ENCODE measurements at regions not wholly inside any gene's neighbourhood (a gene's known extent, or its start where the extent isn't known, plus 50 kb on each side); places are given as distances from the start of the nearest gene placed in this dataset.

GRCh38 chr6:105644073-105644489 lies 241.2 kb upstream of the PREP start:
- no peak for DNase-seq

- DNase-seq, result no peak
Observed at GRCh38 chr6:105642708-105643107, 239.8 kb upstream of the PREP start.

GRCh38 chr6:105641504-105641903 lies 238.6 kb upstream of the PREP start:
- no peak for DNase-seq

- no peak for DNase-seq
Observed at GRCh38 chr6:105639124-105639523, 236.2 kb upstream of the PREP start.

GRCh38 chr6:105633814-105634213 lies 230.9 kb upstream of the PREP start:
- DNase-seq, result no peak

- DNase-seq, result no peak
Observed at GRCh38 chr6:105628156-105628860, 225.4 kb upstream of the PREP start.

GRCh38 chr6:105626295-105627158 lies 223.6 kb upstream of the PREP start:
- DNase-seq, result no peak

- DNase-seq, result no peak
Observed at GRCh38 chr6:105624021-105624420, 221.1 kb upstream of the PREP start.

- no peak for DNase-seq
Observed at GRCh38 chr6:105622226-105622625, 219.3 kb upstream of the PREP start.

GRCh38 chr6:105621564-105622175 lies 218.8 kb upstream of the PREP start:
- DNase-seq, result no peak

- no peak for DNase-seq
Observed at GRCh38 chr6:105620878-105621277, 218.0 kb upstream of the PREP start.

- no peak for DNase-seq
Observed at GRCh38 chr6:105619971-105620741, 217.3 kb upstream of the PREP start.

GRCh38 chr6:105618247-105618646 lies 215.4 kb upstream of the PREP start:
- DNase-seq, result no peak

GRCh38 chr6:105616521-105616920 lies 213.6 kb upstream of the PREP start:
- DNase-seq, result no peak

GRCh38 chr6:105611606-105612005 lies 208.7 kb upstream of the PREP start:
- DNase-seq, result no peak

GRCh38 chr6:105609375-105609991 lies 206.6 kb upstream of the PREP start:
- no peak for DNase-seq

GRCh38 chr6:105608711-105609374 lies 206.0 kb upstream of the PREP start:
- DNase-seq, result no peak

GRCh38 chr6:105607636-105608621 lies 205.0 kb upstream of the PREP start:
- no peak for DNase-seq

- no peak for DNase-seq
Observed at GRCh38 chr6:105606831-105607463, 204.1 kb upstream of the PREP start.

- no peak for DNase-seq
Observed at GRCh38 chr6:105604587-105604884, 201.7 kb upstream of the PREP start.

All from GDM1 (cell line).